NCI-H1436 (cell line): ENCODE measurements at regions not wholly inside any gene's neighbourhood (a gene's known extent, or its start where the extent isn't known, plus 50 kb on each side); places are given as distances from the start of the nearest gene placed in this dataset.
"Not testable (repeated sequence)": the region's sequence is repeated elsewhere in the genome, so short reads cannot be mapped to it uniquely, and the experiment has no call there.

Experiments
- DNase-seq: peaks from one replicate; lab custom pipeline; 2025; lab: John Stamatoyannopoulos, UW

DNA sequence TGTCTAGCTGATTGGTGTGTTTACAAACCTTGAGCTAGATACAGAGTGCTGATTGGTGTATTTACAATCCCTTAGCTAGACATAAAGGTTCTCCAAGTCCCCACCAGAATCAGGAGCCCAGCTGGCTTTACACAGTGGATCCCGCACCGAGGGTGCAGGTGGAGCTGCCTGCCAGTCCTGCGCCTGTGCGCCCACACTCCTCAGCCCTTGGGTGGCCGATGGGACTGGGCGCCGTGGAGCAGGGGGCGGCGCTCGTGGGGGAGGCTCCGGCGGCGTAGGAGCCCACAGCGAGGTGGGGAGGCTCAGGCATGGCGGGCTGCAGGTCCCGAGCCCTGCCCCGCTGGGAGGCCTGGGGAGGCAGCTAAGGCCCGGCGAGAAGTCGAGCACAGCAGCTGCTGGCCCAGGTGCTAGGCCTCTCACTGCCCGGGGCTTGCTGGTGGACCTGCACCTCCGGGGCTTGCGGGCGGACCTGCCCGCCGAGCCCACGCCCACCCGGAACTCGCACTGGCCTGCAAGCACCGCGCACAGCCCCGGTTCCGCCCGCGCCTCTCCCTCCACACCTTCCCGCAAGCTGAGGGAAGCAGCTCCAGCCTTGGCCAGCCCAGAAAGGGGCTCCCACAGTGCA, 51.0 kb upstream of the CDYL start:
- not testable (repeated sequence) for DNase-seq

DNA sequence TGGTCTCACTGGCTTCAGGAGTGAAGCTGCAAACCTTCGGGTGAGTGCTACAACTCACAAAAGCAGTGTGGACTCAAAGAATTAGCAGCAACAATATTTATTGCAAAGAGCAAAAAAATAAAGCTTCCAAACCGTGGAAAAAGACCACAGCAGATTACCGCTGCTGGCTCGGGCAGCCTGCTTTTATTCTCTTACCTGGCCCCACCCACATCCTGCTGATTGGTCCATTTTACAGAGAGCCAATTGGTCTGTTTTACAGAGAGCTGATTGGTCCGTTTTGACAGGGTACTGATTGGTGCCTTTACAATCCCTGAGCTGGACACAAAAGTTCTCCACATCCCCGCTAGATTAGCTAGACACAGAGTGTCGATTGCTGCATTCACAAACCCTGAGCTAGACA, 51.5 kb upstream of the CDYL start:
- not testable (repeated sequence) for DNase-seq

DNA sequence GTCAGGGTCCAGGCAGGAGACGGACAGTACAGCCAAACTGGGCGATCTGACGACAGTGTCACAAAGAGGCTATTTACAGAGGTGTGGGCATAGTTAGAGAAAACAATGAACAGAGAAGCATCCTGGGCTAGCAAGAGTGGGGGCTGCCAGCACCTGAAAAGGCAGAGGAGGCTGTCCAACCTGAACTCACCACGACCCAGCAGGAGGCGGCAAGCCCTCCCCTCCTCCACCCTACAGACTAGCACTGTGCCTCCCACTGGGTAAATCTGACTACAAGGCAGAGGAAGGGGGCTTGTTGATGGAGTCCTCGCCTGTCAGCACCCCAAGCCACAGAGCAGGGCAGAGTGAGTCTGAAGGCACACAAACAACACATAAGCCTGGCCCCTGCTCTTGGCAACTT, 52.8 kb upstream of the CDYL start:
- DNase-seq: no peak

DNA sequence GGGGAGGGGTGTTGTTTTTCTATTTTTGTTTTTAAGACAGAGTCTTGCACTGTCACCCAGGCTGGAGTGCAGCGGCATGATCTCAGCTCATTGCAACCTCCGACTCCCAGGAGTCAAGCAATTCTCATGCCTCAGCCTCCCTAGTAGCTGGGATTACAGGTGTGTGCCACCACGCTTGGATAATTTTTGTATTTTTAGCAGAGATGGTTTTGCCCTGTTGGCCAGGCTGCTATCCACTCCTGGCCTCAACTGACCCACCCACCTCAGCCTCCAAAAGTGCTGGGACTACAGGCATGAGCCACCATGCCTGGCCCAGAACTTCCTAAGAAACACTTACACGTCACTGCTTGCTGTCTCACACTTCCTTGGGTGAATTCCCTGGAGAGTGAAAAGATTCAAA, 54.8 kb upstream of the CDYL start:
- not testable (repeated sequence) for DNase-seq

DNA sequence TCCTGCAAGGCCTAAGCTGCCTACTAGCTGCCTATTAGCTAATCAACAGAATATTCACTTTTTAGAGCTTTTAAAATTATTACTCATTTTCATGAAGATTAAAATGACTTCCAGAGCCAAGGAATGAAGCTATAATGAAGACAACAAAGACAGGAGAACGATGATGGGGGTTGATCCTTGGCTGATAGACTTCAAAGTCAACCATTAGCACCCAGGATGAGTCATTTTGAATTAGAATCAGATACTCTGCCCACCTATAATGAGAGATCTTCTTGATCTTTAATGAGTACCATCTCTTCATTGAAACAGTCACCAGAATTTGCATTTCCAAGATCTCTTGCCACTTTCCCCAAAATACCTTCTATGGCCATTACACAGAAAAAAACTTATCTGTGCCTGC, 56.7 kb upstream of the CDYL start:
- no peak for DNase-seq

DNA sequence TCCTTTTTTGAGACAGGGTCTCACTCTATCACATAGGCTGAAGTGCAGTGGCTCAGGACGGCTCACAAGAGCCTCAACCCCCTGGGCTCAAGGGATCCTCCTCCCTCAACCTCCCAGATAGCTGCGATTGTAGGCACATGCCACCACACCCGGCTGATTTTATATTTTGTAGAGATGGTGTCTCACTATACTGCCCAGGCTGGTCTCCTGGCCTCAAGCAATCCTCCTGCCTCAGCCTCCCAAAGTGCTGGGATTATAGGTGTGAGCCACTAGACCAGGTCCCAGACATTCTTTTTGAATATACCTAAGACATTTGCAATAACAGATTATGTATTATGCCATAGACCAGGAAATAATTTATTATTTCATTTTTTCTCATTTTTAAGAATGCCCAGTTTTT, 58.3 kb upstream of the CDYL start:
- DNase-seq: no peak

DNA sequence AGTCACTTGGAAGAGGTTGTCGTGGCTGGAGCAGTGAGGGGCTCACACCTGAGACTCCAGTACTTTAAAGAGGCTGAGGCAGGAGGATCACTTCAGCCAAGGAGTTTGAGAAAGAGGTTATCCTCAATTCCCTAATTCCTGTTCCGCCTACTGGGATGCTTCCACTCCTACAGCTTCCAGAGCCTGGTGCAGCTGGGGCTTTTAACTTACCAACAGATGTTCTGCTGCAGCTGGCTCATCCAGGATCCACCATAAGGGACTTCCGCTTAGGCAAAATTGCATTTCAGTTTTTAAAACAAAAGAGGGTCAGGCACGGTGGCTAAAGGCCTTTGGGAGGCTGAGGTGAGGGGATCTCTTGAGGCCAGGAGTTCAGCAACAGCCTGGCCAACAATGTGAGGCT, 59.1 kb upstream of the CDYL start:
- DNase-seq: no peak

DNA sequence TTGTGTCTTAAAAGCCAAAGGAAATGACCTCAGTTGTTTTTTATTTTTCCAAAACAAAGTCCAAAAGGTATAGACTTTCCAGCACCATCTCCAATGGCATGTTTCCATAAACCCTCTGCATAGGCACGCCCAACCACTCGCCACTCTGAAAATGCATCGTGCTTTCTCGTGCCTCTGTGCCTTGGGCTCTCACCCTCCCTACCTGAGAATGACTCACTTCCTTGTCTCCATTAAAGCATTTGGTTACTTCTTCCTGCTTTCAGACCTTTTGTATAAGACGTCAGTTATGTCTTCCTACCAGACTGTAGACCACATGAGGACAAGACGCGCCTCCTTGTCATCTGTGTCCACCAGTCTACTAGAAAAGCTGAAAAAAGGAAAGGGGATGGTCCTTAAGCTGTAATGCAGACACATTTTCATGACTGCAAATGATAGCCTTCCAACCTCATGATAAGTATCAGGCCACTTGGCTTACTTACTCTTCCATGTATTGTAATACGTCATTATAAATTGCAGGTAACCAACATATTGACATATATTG, 61.2 kb upstream of the CDYL start:
- no peak for DNase-seq

DNA sequence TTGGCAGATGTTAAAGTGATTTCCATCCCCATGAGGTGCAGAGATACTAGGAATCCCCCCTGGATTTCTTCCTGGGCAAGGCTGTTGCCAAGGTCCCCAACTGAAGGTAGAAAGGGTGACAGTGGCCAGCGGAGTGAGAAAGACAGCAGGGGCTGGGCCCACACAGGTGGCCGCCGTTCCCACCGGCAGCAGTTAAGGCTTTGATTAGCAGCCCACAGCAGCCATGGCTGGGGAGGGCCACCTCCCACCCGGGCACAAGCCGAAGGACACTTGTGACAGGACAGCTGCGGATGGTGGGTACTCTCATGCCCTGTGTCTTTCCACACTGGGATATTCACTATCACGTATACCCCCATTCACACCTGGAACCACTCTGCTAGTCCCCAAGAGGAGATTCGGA, 63.9 kb upstream of the CDYL start:
- DNase-seq: no peak

DNA sequence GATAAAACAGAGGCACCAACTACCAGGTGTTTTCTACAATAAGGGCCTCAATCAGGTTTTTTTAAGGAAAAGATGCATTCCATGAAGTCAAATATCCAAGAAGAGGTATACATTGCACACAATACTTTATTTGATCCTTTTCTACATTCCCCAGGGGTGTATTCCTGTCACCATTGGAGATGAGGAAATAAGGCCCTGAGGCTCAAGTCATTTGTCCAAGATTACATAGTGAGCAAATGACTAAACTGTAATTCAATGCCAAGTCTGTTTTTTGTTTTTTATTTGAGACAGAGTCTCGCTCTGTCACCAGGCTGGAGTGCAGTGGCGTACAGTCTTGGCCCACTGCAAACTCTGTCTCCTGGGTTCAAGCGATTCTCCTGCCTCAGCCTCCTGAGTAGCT, 69.2 kb upstream of the CDYL start:
- DNase-seq: no peak

DNA sequence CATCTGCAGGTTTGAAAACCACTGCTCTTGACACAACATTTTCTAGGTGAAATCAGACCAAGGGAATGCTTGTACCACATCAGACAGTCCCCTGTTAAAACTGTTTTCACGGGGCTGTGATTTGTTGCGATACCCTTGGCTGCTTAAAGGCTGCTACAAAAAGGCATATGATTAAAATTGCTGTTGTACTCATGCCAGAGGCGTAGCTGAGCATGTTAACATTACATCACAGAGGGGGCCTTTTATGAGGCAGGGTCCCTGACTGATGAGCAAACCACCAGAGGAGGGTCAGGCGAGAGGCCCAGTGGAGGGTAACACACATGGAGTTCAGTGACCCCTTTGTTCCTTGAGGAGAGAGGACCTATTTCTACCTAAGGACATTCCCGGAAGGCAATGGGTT, 70.4 kb upstream of the CDYL start:
- no peak for DNase-seq

DNA sequence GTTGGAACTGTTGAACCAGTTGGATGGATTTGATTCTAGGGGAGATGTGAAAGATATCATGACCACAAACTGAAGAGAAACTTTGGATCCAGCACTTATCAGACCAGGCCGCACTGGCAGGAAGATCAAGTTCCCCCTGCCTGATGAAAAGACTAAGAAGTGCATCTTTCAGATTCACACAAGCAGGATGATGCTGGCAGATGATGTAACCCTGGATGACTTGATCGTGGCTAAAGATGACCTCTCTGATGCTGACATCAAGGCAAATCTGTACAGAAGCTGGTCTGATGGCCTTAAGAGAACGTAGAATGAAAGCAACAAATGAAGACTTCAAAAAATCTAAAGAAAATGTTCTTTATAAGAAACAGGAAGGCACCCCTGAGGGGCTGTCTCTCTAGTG, 72.8 kb upstream of the CDYL start:
- DNase-seq: no peak

DNA sequence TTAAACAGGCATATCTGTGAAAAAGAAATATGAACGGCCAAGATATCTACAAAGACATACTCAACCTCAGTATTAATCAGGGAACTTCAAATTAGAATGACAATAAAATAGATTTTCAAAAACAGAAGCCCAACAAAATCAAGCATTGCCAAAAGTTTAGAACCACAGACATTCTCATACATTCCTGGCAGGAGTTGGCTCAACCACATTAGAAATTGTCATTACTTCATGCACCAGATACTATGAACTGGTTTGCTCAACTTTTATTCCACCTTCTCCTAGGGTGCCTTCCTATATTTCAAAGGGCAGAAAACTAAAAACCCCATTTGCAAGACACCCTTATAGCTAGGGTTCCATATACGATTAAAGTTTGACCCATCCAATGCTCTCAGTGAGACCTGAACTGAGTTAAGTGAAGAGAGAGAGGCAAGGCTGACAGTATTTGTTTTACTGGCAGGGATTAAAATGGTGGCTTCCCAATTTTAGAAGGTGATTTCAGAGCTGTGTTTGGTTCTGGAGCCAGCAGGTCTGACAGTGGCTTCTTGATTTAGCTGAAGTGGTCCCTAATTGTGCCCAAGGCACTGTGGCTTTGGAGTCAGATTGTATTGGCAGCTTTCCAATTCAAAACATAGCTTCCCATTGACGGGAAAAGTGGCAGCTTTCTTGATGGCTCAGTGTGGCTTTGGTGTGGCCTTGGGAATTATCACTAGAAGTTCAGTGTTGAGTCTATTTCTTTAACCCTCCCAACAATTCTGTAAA, 77.1 kb upstream of the CDYL start:
- no peak for DNase-seq

DNA sequence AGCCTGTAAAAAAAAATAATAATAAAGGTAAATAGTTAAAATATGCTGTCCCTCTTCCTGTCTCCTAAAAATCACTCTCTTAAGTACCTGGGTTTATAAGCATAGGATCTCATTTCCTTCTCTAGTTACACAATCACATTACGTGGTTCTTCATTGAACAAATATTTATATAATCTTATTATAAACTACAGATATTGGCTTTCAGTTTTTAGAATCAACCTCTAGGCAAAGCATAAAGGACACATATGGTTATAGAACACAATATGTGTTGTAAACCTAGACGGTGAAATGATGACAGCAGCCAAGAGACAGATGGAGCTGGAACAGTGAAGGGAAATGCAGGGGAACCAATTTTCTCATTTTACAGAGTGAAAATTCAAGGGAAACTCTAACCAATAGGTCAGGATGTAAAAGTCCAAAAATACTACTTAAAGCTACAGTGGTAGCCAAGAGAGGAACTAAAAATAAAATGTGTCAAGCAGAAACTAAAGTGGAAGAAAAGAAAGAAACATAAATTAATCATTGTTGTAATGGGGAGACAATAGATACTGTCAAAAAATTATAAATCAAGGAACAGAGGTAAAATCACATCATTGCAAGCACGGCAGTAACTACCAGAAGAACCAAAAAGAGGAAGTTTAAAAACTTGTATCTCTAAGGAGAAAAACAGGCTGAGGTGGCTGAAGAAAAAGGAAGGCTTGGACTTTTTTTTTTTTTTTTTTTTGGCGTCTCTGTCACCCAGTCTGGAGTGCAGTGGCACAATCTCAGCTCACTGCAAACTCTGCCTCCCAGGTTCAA, 82.8 kb upstream of the CDYL start:
- DNase-seq: no peak

DNA sequence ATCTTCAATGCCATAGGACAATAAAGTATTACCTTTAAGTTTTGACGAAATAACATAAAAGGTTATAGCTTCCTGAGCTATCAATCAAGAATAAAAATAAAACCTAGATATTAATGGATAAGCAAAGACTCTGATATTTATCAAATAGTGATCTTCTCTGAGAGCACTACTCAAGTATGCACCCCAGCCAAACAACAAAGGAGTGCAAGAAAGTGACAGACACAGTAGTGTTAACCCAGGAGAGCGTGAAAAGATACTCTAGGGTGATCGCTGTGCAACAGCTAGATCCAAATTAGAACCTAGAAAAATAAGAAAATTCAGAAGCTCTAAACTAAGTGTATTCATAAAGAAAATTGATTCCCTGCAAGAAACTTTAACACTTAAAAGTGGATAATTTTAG, 83.5 kb upstream of the CDYL start:
- DNase-seq: no peak

DNA sequence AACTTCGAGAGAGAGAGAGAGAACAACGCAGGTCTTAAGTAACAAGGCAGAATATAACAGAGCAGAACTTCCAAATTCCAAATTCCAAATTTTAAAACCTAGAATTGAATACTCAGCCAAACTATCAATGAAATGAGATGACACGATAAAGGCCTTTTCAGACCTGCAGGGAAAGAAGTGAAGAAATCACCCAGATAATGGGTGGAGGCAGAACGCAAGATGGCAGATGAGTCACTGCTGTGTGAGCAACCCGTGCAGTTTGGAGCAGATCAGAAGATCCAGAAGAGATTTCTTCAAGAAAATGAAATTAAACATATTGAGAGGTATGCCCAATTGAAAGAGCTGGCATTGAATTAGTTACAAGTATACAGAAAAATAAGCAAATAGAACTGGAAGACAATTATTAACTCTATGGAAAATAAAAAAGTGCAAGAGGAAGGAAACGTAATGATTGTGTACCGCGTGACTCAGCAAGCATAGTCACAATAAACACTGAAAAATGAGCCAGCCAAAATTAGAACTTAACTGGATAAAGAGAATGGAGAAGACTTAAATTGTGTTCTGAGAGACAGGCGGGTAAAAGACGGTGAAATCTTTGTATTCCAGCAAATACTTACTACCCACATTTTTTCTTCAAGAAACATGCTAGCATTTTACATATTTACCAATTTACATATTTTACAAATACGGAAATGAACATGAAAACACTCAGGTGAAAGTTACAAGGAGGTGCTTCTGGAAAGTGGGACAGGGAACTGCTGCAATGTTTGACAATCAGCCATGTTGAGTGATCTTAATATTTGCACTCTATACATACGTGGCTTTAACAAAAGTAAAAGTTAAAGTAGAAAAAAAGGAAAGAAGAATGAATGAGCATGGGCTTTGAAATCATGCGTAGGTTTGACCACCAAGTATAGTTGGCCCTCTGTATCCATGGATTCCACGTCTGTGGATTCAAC, 87.9 kb upstream of the CDYL start:
- no peak for DNase-seq

DNA sequence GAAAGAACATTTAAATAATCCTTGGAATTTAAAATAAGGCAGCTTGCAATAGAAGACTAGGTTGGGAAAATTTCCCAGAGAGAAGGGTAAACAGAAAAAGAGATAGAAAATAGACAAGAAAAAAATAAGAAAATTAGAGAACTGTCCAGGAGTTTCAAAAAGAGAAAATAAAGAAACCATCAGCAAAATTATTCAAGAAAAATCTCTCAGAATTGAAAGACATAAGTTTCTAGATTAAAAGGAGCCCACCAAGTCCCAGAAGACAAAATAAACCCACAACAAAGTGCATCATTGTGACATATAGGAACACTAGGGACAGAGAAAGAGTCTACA, 88.6 kb upstream of the CDYL start:
- DNase-seq: no peak

DNA sequence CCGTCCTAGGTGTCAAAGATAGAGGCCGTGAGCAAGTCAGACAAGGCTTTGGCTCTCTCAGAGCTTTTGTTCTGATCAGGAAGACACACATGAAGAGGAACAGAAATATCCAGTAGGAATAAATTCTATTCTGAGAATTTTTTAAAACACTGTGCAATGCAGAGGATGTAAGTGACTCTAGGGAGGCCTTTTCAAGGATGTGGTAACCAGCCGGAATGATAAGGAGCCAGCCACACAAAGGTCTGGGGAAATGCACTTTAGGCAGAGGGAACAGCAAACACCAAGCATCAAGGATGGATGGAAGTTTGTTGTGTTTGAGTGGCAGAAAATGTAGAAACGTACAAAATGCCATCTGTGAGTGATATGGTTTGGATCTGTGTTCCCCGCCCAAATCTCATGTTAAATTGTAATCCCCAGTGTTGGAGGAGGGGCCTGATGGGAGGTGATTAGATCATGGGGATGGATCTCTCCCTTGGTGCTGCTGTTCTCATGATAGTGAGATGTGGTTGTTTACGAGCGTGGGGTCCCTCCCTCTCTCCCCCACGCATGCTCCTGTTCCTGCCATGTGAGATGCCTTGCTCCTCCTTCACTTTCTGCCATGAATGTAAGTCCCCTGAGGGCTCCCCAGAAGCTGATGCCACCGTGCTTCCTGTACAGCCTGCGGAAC, 93.6 kb upstream of the CDYL start:
- no peak for DNase-seq

DNA sequence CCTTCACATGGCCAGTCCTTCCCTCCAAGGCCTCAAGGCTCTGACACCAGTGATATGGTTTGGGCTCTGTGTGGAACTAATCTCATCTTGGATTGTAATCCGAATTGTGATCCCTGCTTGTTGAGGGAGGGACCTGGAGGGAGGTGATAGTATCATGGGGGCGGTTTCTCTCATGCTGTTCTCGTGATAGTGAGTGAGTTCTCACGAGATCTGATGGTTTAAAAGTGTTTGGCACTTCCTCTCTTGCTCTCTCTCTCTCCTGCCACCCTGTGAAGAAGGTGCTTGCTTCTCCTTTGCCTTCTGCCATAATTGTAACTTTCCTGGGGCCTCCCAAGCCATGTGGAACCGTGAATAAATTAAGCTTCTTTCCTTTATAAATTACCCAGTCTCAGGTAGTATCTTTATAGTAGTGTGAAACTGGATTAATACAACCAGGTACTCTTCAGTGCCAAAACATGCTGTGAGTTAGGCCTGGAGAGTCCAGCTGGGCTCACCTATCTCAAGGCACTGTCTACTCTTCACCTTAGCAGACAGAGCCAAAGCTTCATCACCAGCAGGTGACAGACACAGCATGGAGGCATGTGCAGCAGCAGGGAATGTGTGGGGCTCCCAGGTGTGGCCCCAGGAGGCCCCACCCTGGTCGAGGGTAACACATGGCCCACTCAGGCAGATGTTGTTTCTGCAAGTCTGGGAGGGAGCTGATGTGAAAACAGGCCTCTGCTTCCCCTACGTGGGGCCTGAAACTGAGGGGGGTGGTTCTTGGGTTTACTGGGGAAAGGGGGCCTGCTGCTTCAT, 97.5 kb upstream of the CDYL start:
- no peak for DNase-seq

DNA sequence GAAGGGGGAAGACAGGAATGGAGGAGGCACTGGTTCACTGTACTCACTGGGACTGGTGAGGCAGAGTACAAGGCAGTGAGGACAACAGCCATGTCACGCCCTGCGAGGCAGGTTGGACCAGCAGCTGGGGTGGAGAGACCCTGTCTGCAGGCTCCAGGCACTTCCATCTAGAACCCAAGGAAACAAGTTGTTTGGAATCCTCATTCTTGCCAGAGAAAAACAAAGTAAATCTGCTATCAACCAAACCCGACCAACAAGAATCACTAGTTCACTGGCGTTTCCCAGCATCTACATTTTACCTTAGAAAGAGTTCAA, 98.5 kb upstream of the CDYL start:
- DNase-seq: no peak
